ENCODE measurements at regions not wholly inside any gene's neighbourhood (a gene's known extent, or its start where the extent isn't known, plus 50 kb on each side); places are given as distances from the start of the nearest gene placed in this dataset.
"Not testable (repeated sequence)": the region's sequence is repeated elsewhere in the genome, so short reads cannot be mapped to it uniquely, and the experiment has no call there.

GRCh38 chr12:70008944-70009343, 183.9 kb downstream of the MYRFL start:
- DNase-seq = no peak

DNA sequence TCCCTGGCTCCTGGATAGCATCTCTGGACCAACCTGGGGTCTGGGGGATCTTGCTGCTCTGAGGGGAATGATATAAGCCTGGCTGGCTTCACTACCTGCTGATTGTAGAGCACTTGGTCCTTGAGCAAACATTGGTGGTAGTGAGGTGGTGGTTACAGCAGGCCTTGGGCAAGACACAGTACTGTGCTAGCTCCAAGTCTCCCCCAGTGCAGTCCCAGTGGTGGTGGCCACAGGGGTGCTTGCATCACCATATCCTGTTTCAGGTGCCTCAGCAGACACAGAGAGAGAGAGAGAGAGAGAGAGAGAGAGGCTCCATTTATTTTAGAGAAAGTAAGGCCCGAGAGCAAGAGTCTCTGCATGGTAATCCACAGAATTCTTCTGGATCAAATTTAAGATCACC, 186.3 kb downstream of the MYRFL start:
- no peak for DNase-seq

DNA sequence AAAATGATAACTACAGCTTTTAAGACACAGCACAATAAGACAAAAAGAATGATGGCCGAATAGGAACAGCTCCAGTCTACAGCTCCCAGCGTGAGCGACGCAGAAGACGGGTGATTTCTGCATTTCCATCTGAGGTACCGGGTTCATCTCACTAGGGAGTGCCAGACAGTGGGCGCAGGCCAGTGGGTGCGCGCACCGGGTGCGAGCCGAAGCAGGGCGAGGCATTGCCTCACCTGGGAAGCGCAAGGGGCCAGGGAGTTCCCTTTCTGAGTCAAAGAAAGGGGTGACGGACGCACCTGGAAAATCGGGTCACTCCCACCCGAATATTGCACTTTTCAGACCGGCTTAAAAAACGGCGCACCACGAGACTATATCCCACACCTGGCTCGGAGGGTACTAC, 188.0 kb downstream of the MYRFL start:
- DNase-seq = not testable (repeated sequence)

DNA sequence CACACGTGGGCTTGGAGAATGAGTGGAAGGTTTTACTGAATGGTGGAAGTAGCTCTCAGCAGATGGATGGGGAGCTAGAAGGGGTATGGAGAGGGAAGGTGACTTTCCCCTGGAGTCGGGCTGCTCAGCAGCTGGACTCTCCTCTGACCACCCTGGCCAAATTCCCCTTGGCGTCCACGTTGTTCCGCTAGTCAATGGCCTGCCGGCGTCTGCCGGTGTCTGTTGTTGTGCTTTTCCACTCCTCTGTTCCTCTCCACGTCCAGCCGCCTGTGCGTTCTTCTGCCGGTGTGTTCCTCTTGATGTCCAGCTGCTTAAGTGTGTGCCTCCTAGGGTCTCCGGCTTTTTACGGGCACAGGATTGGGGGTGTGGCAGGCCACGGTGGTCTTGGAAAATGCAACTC, 203.5 kb downstream of the MYRFL start:
- DNase-seq = no peak

GRCh38 chr12:70028918-70029317, 203.9 kb downstream of the MYRFL start:
- no peak for DNase-seq

- peak; percentile 47 for DNase-seq
Measured at GRCh38 chr12:70031046-70031445, 206.0 kb downstream of the MYRFL start.

DNA sequence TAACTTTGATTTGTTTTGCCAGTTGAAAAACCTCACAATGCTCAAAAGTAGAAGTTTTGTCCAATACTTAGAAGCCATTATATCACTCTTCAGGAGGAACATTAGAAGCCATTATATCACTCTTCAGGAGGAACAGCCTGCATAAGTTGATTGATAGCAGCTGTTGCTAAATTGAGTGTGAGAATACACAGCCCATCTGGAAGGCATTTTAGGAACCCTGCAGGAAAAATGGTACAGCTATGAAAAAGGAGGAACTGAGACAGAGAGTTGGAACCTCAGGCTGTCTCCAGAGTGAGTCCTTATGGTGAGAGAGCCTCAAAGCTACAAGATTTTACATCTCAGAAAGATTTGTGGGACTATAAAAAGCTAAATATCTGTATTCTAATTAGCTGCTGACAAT, 207.0 kb downstream of the MYRFL start:
- no peak for DNase-seq

DNA sequence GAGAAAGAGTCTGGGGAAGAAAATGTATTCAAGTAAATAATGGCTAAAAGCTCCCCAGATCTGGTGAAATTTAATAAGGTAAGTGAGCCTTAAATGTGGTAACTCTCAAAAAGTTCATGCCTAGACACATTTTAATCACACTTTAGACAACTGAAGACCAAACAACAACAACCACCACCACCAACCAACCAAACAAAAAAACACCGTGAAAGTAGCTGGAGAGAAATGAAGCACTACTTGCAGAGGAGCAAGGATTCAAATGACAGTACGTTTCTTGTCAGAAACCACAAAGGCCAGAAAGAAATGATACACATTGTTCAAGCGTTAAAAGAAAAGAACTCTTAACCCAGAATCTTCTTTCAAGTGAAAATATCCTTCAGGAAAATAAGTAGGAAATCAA, 208.3 kb downstream of the MYRFL start:
- DNase-seq = no peak

GRCh38 chr12:70040141-70040540, 203.1 kb upstream of the CNOT2 start:
- DNase-seq = no peak

DNA sequence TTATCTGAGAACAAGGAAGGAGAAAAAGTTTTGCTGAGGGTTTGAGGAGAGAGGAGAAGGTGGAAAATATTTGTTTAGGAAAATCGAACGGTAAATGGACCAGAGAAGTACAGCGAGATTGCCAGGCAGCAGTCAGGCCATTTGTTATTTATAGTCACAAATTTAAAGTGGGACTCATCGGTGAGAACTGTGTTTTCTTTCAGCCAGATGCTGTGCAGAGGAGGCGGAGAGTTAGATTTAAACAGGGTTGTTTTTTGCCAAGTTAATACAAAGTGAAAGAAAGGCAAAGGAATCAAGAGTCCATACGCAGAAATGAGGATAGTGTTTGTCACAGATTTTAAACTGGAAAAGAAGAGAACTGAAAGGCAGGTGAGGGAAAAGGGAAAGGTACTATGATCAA, 200.6 kb upstream of the CNOT2 start:
- DNase-seq = no peak

GRCh38 chr12:70043490-70044138, 199.6 kb upstream of the CNOT2 start:
- DNase-seq = no peak

DNA sequence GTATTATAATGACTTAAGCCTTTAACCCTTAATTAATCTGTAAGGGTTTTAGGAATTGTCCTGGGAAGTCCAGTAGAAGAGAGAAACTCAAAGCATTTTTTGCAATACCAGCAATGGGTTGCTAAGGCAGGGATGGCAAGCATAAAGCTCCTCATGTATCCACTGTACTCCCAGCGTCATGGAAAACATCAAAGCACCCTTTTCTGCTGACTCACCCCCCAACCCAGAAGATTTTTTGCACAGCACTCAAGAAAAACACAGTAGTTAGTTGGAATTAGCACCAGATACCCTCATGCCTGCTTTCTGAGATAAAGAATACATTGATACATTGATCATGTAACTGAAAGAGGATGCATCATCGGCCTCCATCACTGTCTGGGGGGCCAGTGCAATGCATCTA, 199.1 kb upstream of the CNOT2 start:
- DNase-seq = no peak

- no peak for DNase-seq
Measured at GRCh38 chr12:70045036-70045435, 198.2 kb upstream of the CNOT2 start.

DNA sequence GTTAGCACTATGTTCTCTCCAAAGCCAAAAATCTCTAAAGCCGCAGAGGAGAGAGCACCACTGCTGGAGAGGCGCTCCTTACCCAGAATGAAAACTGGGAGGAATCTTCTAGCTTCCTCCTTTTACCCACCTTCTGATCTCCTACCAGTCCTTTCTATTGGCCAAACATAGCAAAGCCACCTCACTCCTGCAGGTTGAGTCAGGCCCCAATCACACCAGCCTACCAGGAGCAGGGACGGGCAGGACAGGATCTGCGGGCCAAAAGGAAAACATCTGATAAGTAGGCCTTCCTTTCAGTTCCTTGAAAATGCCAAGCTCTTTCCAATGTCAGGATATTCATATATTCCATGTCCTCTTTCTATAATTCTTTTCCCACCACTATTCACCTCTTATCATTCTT, 197.7 kb upstream of the CNOT2 start:
- no peak for DNase-seq

- no peak for DNase-seq
Measured at GRCh38 chr12:70048521-70049250, 194.5 kb upstream of the CNOT2 start.

GRCh38 chr12:70049596-70050360, 193.5 kb upstream of the CNOT2 start:
- no peak for DNase-seq

- no peak for DNase-seq
Measured at GRCh38 chr12:70052476-70052875, 190.8 kb upstream of the CNOT2 start.

DNA sequence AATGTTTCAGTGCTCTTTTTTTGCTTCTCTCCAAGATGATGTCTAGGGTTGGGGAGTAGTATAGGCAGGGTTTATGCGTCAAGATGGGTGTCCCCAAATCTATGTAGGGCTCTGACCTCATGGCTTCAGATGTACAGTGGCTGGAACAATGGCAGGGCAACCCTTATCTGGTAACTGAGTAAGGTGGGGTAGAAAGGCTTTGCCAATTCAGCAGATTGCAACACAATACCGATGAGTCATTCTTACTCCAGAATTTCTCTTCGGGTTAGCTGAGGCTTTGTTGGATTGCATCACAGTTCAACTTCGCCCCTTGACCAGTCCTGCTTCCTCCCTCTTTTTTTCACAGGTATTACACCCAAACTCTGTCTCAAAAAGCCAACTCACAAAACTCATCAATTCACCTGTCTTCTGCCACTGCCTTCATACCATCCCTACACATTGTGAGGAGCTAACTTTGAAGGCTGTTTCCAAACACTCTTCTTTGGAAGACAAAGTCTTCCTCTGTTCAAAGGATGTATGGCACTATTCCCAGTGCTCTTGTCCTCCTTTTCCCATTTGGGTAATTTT, 190.2 kb upstream of the CNOT2 start:
- no peak for DNase-seq

DNA sequence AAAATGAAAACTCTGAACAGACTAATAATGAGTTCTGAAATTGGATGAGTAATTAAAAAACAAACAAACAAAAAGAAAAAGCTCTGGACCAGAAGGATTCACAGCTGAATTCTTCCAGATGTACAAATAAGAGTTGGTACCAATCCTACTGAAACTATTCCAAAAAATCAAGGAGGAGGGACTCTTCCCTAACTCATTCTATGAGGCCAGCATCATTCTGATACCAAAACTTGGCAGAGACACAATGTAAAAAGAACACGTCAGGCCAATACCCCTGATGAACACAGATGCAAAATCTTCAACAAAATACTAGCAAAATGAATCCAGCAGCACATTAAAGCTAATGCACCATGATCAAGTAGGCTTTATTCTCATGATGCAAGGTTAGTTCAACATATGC, 183.9 kb upstream of the CNOT2 start:
- DNase-seq = no peak

DNA sequence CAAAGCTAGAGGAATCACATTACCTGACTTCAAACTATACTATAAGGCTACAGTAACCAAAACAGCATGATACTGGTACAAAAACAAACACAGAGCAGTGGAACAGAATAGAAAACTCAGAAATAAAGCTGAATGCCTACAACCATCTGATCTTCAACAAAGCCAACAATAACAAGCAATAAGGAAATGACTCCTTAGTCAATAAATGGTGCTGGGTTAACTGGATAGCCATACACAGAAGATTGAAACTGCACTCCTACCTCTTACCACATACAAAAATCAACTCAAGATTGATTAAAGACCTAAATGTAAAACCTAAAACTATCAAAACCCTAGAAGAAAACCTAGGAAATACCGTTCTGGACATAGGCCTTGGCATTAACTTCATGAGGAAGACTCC, 182.6 kb upstream of the CNOT2 start:
- no peak for DNase-seq

DNA sequence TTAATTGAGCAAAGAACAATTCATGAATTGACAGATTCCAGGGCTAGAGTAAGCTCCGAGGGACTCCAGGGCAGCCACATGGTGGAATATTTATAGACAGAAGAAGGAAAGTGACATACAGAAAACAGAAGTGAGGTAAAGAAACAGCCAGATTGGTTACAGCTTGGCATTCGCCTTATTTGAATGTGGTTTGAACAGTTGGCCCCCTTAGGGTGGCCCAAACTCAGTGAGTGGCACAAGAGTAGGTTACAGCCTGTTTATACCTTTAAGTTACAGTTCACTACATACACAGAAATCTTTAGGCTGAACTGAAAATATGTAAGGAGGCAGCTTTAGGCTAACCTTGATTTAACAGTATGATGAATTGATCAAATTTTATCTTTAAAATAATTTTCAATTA, 174.5 kb upstream of the CNOT2 start:
- DNase-seq = no peak

- no peak for DNase-seq
Measured at GRCh38 chr12:70069221-70070105, 173.8 kb upstream of the CNOT2 start.

GRCh38 chr12:70070494-70071007, 172.7 kb upstream of the CNOT2 start:
- no peak for DNase-seq
